ENCODE measurements at regions not wholly inside any gene's neighbourhood (a gene's known extent, or its start where the extent isn't known, plus 50 kb on each side); places are given as distances from the start of the nearest gene placed in this dataset.

- no peaks in the 10 kb centered on the region for H3K4me1 ChIP-seq (ENCODE audit: control insufficient read depth, insufficient read depth, low read length)
- no peak overlapping the region for H3K4me3 ChIP-seq (ENCODE audit: low read length)
- no peak for DNase-seq (ENCODE audit: low read depth, low spot score)
- H3K36me3 ChIP-seq (ENCODE audit: control insufficient read depth, insufficient read depth, low read length) = no peaks in the 10 kb centered on the region
- no peaks in the 10 kb centered on the region for H3K9me3 ChIP-seq (ENCODE audit: control insufficient read depth, insufficient read depth, low read length)
- H3K27me3 ChIP-seq (ENCODE audit: control insufficient read depth, insufficient read depth, low read length) = no peaks in the 10 kb centered on the region
- WGBS (ENCODE audit: insufficient coverage, insufficient read length) = no CpG with 5 or more reads among the region's 11 CpGs
- no peak overlapping the region for H3K27ac ChIP-seq (ENCODE audit: low read length)
Observed at GRCh38 chr1:233473549-233474204, 140.2 kb upstream of the KCNK1 start.

GRCh38 chr1:233477359-233477758, 136.5 kb upstream of the KCNK1 start:
- H3K4me1 ChIP-seq (ENCODE audit: control insufficient read depth, insufficient read depth, low read length) = no peaks in the 10 kb centered on the region
- H3K27ac ChIP-seq (ENCODE audit: low read length) = no peak overlapping the region
- H3K27me3 ChIP-seq (ENCODE audit: control insufficient read depth, insufficient read depth, low read length) = no peaks in the 10 kb centered on the region
- no peaks in the 10 kb centered on the region for H3K36me3 ChIP-seq (ENCODE audit: control insufficient read depth, insufficient read depth, low read length)
- no peak overlapping the region for H3K4me3 ChIP-seq (ENCODE audit: low read length)
- H3K9me3 ChIP-seq (ENCODE audit: control insufficient read depth, insufficient read depth, low read length) = no peaks in the 10 kb centered on the region
- DNase-seq (ENCODE audit: low read depth, low spot score) = no peak

DNA sequence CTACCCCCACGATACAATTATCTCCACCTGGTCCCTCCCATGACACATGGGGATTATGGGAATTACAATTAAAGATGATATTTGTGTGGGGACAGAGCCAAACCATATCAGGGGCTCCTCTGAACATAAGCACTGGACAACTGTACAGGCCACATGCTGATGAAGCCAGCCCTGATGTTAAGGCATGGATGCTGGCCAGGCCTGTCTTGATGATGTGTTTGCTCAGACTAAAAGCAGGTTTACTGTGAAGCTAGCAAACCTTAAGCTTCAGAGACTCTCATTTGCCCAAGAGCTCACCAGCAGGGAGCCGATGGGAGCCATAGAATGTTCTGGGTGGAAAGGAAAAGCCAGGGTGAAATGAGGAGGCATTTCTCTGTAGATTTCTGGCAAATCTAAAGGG, 135.3 kb upstream of the KCNK1 start:
- no peak overlapping the region for H3K27ac ChIP-seq (ENCODE audit: low read length)
- H3K4me3 ChIP-seq (ENCODE audit: low read length) = no peak overlapping the region
- H3K36me3 ChIP-seq (ENCODE audit: control insufficient read depth, insufficient read depth, low read length) = no peaks in the 10 kb centered on the region
- no peaks in the 10 kb centered on the region for H3K27me3 ChIP-seq (ENCODE audit: control insufficient read depth, insufficient read depth, low read length)
- H3K4me1 ChIP-seq (ENCODE audit: control insufficient read depth, insufficient read depth, low read length) = no peaks in the 10 kb centered on the region
- no peak for DNase-seq (ENCODE audit: low read depth, low spot score)
- no peaks in the 10 kb centered on the region for H3K9me3 ChIP-seq (ENCODE audit: control insufficient read depth, insufficient read depth, low read length)
- WGBS (ENCODE audit: insufficient coverage, insufficient read length) = no CpG with 5 or more reads among the region's 2 CpGs

DNA sequence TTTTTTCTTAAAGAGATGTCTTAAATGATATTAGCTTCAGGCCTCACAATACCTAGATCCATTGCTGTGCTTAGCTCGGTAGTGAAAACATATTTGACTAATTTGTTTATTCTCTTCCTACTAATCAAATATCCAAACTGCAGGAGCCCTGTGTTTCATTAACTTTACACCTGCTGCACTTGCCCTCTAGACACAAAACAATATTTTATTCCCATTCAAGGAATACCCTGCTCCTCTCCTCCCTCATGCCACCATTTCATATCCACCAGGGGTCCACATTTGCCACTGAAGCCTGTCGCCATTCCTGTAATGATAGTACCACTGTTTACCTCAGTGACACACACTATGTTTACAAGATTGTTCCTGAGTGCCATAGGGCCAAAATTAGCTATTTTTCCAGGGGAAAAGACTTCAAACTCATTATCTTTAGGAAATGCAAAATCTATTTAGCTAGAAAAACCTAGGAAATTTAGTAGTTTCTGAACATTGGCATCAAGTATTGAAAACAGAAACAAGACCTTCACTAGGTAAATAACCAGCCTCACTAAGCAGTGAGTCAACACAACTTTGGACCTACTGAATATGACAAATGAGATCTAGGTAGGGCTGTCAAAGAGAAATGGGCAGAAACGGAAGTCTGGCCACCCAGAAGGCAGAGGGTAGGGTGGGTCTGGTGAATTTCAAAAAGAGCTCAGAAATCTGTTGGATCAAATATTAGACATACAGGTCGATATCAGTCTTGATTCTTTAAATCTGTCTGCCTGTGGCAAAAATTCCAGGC, 134.6 kb upstream of the KCNK1 start:
- Histone ChIP-seq H3K36me3 (ENCODE audit: control insufficient read depth, insufficient read depth, low read length) (no peaks in the 10 kb centered on the region), H3K4me3 (ENCODE audit: low read length) (no peak overlapping the region), H3K4me1 (ENCODE audit: control insufficient read depth, insufficient read depth, low read length) (no peaks in the 10 kb centered on the region), H3K9me3 (ENCODE audit: control insufficient read depth, insufficient read depth, low read length) (no peaks in the 10 kb centered on the region), H3K27me3 (ENCODE audit: control insufficient read depth, insufficient read depth, low read length) (no peaks in the 10 kb centered on the region), H3K27ac (ENCODE audit: low read length) (no peak overlapping the region)
- DNase-seq (ENCODE audit: low read depth, low spot score) = no peak
- WGBS (ENCODE audit: insufficient coverage, insufficient read length) = no CpG with 5 or more reads among the region's 4 CpGs

- DNase-seq (ENCODE audit: low read depth, low spot score) = no peak
- H3K4me3 ChIP-seq (ENCODE audit: low read length) = no peak overlapping the region
- no CpG with 5 or more reads among the region's 7 CpGs for WGBS (ENCODE audit: insufficient coverage, insufficient read length)
Observed at GRCh38 chr1:233480198-233480597, 133.7 kb upstream of the KCNK1 start.

DNA sequence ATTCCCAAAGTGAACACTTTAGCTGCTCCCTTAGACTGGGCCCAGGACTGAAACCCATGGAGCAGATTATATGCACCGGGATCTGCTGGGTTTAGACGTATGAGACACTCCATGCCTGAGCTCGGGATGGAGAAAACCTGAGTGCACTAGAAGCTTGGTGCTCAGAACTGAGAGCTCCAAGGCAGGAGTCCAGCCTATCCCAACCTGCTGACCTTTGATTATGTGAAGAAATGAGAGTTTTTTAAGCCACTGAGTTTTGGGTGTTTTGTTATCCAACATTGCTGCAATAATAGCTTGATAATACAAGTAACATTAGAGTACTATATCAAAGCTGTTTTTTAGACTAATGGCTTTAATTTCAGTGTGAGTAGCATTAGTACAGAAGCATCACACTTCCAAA, 131.5 kb upstream of the KCNK1 start:
- no peak for DNase-seq (ENCODE audit: low read depth, low spot score)
- WGBS (ENCODE audit: insufficient coverage, insufficient read length) = no CpG with 5 or more reads among the region's 3 CpGs
- Histone ChIP-seq H3K27ac (ENCODE audit: low read length) (no peak overlapping the region), H3K4me3 (ENCODE audit: low read length) (no peak overlapping the region), H3K9me3 (ENCODE audit: control insufficient read depth, insufficient read depth, low read length) (no peaks in the 10 kb centered on the region), H3K27me3 (ENCODE audit: control insufficient read depth, insufficient read depth, low read length) (no peaks in the 10 kb centered on the region), H3K36me3 (ENCODE audit: control insufficient read depth, insufficient read depth, low read length) (no peaks in the 10 kb centered on the region), H3K4me1 (ENCODE audit: control insufficient read depth, insufficient read depth, low read length) (no peaks in the 10 kb centered on the region)

More at GRCh38 chr1:233480198-233480597, 133.7 kb upstream of the KCNK1 start:
- Histone ChIP-seq H3K27ac (ENCODE audit: low read length) (no peak overlapping the region), H3K27me3 (ENCODE audit: control insufficient read depth, insufficient read depth, low read length) (no peaks in the 10 kb centered on the region), H3K4me1 (ENCODE audit: control insufficient read depth, insufficient read depth, low read length) (no peaks in the 10 kb centered on the region), H3K9me3 (ENCODE audit: control insufficient read depth, insufficient read depth, low read length) (no peaks in the 10 kb centered on the region), H3K36me3 (ENCODE audit: control insufficient read depth, insufficient read depth, low read length) (no peaks in the 10 kb centered on the region)

- DNase-seq (ENCODE audit: low read depth, low spot score) = no peak
- H3K27me3 ChIP-seq (ENCODE audit: control insufficient read depth, insufficient read depth, low read length) = no peaks in the 10 kb centered on the region
- no peak overlapping the region for H3K27ac ChIP-seq (ENCODE audit: low read length)
Observed at GRCh38 chr1:233485385-233485784, 128.5 kb upstream of the KCNK1 start.

GRCh38 chr1:233485809-233486398, 128.0 kb upstream of the KCNK1 start:
- H3K27me3 ChIP-seq (ENCODE audit: control insufficient read depth, insufficient read depth, low read length) = no peaks in the 10 kb centered on the region
- DNase-seq (ENCODE audit: low read depth, low spot score) = no peak
- H3K36me3 ChIP-seq (ENCODE audit: control insufficient read depth, insufficient read depth, low read length) = no peaks in the 10 kb centered on the region
- no peak overlapping the region for H3K27ac ChIP-seq (ENCODE audit: low read length)
- no peaks in the 10 kb centered on the region for H3K9me3 ChIP-seq (ENCODE audit: control insufficient read depth, insufficient read depth, low read length)
- WGBS (ENCODE audit: insufficient coverage, insufficient read length) = no CpG with 5 or more reads among the region's 3 CpGs
- H3K4me3 ChIP-seq (ENCODE audit: low read length) = no peak overlapping the region
- H3K4me1 ChIP-seq (ENCODE audit: control insufficient read depth, insufficient read depth, low read length) = no peaks in the 10 kb centered on the region

More at GRCh38 chr1:233485385-233485784, 128.5 kb upstream of the KCNK1 start:
- Histone ChIP-seq H3K4me1 (ENCODE audit: control insufficient read depth, insufficient read depth, low read length) (no peaks in the 10 kb centered on the region), H3K4me3 (ENCODE audit: low read length) (no peak overlapping the region), H3K9me3 (ENCODE audit: control insufficient read depth, insufficient read depth, low read length) (no peaks in the 10 kb centered on the region), H3K36me3 (ENCODE audit: control insufficient read depth, insufficient read depth, low read length) (no peaks in the 10 kb centered on the region)

GRCh38 chr1:233487408-233487807, 126.5 kb upstream of the KCNK1 start:
- no peak overlapping the region for H3K4me3 ChIP-seq (ENCODE audit: low read length)
- H3K9me3 ChIP-seq (ENCODE audit: control insufficient read depth, insufficient read depth, low read length) = no peaks in the 10 kb centered on the region
- DNase-seq (ENCODE audit: low read depth, low spot score) = no peak
- H3K27me3 ChIP-seq (ENCODE audit: control insufficient read depth, insufficient read depth, low read length) = no peaks in the 10 kb centered on the region
- H3K36me3 ChIP-seq (ENCODE audit: control insufficient read depth, insufficient read depth, low read length) = no peaks in the 10 kb centered on the region
- no peaks in the 10 kb centered on the region for H3K4me1 ChIP-seq (ENCODE audit: control insufficient read depth, insufficient read depth, low read length)
- no peak overlapping the region for H3K27ac ChIP-seq (ENCODE audit: low read length)

GRCh38 chr1:233489411-233489810, 124.5 kb upstream of the KCNK1 start:
- H3K27ac ChIP-seq (ENCODE audit: low read length) = no peak overlapping the region
- no peak for DNase-seq (ENCODE audit: low read depth, low spot score)
- WGBS (ENCODE audit: insufficient coverage, insufficient read length) = no CpG with 5 or more reads among the region's 4 CpGs
- no peaks in the 10 kb centered on the region for H3K36me3 ChIP-seq (ENCODE audit: control insufficient read depth, insufficient read depth, low read length)
- no peaks in the 10 kb centered on the region for H3K9me3 ChIP-seq (ENCODE audit: control insufficient read depth, insufficient read depth, low read length)
- no peaks in the 10 kb centered on the region for H3K27me3 ChIP-seq (ENCODE audit: control insufficient read depth, insufficient read depth, low read length)
- H3K4me1 ChIP-seq (ENCODE audit: control insufficient read depth, insufficient read depth, low read length) = no peaks in the 10 kb centered on the region
- H3K4me3 ChIP-seq (ENCODE audit: low read length) = no peak overlapping the region

GRCh38 chr1:233490488-233490887, 123.4 kb upstream of the KCNK1 start:
- H3K36me3 ChIP-seq (ENCODE audit: control insufficient read depth, insufficient read depth, low read length) = no peaks in the 10 kb centered on the region
- no peaks in the 10 kb centered on the region for H3K9me3 ChIP-seq (ENCODE audit: control insufficient read depth, insufficient read depth, low read length)
- no peak overlapping the region for H3K4me3 ChIP-seq (ENCODE audit: low read length)
- H3K27ac ChIP-seq (ENCODE audit: low read length) = no peak overlapping the region
- no CpG with 5 or more reads among the region's 2 CpGs for WGBS (ENCODE audit: insufficient coverage, insufficient read length)
- DNase-seq (ENCODE audit: low read depth, low spot score) = no peak
- H3K27me3 ChIP-seq (ENCODE audit: control insufficient read depth, insufficient read depth, low read length) = no peaks in the 10 kb centered on the region
- H3K4me1 ChIP-seq (ENCODE audit: control insufficient read depth, insufficient read depth, low read length) = no peaks in the 10 kb centered on the region

Data from iPS DF 6.9 (cell line).